NCI-H1436 treated with DMSO at 0.1 percent for 48 hours (cell line): ENCODE measurements at regions not wholly inside any gene's neighbourhood (a gene's known extent, or its start where the extent isn't known, plus 50 kb on each side); places are given as distances from the start of the nearest gene placed in this dataset.

Experiments
- DNase-seq: peaks from one replicate; lab custom pipeline; 2025; lab: John Stamatoyannopoulos, UW

DNA sequence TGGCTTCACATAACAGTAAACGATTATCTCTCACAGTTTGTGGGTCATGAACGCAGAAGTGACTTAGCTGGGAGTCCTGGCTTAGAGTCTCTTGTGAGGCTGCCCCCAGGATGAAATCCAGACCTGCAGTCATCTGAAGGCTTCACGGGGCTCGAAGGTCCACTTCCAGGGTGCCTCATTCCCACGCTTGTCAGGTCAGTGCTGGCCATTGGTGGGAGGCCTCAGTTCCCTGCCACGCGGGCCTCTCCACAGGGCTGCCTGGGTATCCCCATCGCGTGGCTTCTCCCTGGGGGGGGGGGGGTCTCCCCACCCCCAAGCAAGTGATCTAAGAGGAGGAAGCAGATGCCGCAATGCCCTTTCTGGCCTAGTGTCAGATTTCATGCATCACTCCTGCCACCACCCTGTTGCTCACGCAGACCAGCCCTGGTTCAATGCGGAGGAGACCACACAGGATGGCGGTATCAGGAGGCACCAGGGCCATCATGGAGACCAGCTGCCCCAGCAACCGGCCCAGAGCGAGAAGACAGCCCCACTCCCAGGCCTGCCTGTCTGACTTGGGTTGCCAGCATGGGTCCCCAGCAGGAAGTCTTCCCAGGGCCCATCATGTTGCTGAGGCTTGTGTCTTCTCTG is 77.3 kb upstream of the CDH5 start:
- DNase-seq = no peak

DNA sequence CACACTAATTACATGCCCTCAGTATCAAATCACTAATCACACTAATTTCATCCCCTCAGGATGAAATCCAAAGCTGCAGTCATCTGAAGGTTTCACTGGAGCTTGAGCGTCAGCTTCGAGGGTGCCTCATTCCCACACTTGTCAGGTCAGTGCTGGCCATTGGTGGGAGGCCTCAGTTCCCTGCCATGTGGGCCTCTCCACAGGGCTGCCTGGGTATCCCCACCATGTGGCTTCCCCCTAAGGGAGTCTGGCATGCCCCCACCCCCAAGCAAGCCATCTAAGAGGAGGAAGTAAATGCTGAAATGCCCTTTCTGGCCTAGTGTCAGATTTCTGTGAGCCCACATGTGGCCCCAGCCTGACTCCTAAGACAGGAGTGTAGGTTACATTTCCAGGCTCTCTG is 78.6 kb upstream of the CDH5 start:
- DNase-seq = no peak

DNA sequence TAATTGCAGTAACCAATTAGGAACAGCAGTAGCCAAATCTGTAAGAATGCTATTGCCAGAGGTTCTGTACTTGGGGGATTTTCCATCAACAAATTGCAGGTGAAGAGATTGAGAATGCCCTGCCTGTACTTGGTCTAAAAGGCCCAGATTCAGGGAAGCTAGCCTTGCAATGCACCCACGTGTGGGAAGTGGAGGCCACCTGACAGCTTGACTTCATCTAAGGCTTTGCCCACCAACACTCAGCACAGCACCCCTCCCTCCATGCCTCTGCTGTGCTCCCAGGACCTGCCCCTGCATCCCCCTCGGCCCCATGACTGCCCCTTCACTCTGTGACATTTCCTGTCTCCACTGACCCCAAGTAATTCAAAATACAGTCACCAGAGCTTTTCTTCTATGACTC is 79.1 kb upstream of the CDH5 start:
- no peak for DNase-seq

DNA sequence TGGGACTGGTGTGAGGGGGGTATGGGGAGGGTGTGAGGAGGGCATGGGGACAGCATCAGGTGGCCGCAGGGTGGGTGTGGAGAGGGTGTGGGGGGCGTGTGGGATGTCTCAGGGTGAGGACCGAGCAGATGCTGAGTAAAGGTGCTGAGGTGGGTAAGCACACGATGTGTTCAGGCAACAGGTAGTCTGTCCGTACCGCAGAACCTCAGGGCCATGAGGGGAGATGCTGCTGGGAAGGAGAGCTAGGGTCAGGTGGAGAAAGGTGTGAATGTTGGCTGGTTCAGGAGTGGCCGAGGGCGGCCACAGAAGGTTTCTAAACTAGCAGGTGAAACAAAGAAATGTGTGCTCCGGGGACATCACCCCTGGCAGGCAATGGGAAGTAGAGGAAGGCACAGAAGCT is 80.0 kb upstream of the CDH5 start:
- no peak for DNase-seq

DNA sequence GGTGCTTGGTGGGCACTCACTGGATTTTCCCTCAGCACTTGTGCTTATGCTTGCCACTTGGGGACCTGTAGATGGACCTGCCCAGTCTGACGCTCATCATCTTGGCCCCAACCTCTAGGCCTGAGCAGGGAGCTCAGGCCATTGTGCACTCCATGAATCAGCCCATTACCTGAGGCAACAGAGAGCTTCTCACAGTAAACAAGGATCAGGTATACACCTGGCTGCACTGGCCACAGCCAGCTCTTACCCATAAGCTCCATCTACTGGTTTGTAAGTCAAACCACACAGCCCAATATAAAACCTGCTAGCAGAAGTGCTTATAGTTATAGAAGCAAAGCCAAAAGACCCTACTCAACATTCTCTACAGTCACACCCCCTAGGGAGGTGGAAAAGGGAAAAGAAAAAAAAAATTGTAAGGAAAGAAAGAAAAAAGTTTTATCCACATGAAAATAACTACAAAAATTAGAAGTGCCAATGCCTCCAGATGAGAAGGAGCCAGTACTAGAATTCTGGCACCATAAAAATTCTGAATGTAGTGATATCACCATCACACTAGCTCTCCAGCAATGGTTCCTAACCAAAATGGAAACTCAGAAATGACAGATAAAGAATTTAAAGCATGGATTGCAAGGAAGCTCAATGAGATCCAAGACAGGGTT is 87.8 kb upstream of the CDH5 start:
- DNase-seq = no peak

DNA sequence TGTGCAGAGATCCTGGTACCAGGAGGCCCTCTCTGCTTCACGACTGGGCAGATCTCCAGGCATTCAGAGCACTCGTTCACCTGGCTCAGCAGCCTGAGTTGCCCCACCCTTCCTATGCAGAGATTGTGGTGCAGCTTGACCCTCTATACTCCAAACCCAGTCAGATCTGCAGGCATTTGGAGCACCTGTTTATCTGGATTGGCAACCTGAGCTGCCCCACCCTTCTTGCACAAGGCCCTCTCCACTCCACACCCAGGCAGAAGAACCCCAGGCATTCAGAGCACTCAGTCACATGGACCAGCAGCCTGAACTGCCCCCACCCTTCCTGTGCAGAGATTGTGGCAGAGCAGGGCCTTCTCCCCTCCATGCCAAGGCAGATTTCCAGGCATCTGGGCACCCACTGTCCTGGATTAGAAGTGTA is 88.4 kb upstream of the CDH5 start:
- DNase-seq = no peak

DNA sequence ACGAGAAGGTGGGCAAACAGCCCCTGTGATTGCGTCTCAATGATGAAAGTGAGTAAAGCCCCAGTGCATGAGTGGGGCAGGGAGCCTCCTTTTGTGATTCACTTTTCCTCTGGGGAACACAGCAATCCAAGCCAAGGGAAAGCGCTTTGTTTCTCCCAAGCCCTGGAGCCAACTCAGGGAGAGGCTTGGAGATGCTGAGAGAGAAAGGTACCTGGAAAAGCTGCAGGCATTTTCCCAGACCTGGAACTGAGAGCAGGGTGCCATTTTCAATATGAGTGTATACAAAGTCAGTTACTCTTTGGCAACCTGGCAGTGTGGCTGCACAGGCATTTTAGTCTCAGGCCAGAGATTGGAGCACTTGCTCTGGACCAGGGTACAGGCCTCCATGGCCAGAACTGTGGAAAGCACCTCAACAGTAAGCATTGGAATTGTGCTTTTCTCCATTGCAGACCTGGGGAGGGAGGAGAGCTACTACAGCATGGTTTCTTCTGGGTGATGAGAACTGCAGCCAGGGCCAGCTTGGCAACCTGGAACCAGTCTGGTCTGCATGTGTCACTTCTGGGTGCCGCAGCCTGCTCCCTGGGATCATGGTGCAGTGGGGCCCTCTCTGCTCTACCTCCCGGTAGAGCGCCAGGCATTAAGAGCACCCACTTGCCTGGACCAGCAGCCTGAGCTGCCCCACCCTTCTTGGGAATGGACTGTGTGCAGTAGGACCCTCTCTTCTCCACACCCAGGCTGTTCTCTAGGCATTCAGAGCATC is 89.0 kb upstream of the CDH5 start:
- no peak for DNase-seq

DNA sequence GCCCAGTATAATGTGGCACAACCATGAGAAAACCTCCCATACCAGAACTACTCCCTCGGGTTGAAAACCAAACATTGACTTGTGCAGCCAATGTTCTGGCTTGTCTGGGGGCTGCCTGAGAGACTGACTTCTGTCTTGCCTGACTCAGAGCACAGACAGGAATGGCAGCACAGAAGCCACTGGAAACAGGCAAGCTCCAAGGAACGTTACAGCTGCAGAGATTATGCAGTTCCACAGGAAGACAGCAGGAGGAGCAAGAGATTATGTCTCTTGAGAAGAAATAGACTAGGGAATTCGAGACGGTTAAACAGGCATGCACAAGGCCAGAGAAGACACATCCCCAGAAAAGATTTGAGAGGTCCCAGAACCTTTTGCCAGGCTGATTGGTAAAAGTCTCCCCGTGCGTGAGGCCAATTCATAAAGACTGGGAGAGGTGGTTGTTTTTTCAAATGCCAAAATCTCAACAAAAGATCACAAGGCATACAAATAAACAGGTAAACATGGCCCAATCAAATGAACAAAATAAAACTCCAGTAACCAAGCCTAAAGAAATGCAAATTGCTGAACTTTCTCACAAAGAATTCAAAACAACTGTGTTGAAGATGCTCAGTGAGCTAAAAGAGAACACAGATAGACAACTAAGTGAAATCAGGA is 90.6 kb upstream of the CDH5 start:
- no peak for DNase-seq

DNA sequence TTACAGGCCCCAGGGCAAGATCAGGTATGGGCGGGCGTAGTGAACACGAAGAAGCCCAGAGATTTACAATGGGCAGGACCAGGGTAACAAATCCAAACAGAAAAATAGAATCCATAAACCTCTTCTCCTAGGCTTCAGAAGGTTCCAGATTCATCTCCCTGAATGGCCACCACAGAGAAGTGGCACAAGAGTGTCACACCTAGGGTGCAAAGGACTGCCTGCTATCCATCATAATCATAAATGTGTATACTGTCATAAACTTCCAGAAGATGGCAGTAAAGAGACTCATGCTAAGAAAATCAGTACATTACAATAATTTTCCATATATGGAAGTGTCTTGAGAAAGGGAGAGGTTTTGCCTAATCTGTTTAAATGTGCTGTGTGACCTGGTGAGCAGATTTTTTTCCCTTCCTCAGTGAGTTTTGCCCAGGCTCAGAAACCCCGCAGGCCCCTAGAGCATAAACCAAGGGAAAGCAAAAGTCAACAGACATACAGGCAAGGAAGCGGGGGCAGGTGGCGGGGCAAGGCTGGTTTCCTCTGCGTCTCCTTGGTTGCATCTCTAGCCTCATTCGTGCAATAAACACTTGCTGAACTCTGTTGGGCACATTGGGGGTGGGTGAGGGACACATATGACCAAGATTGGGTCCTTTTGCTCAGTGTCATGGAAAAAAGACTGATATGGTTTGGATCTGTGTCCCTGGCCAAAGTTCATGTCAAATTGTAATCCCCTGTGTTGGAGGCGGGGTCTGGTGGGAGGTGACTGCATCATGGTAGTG is 92.0 kb upstream of the CDH5 start:
- DNase-seq = no peak

DNA sequence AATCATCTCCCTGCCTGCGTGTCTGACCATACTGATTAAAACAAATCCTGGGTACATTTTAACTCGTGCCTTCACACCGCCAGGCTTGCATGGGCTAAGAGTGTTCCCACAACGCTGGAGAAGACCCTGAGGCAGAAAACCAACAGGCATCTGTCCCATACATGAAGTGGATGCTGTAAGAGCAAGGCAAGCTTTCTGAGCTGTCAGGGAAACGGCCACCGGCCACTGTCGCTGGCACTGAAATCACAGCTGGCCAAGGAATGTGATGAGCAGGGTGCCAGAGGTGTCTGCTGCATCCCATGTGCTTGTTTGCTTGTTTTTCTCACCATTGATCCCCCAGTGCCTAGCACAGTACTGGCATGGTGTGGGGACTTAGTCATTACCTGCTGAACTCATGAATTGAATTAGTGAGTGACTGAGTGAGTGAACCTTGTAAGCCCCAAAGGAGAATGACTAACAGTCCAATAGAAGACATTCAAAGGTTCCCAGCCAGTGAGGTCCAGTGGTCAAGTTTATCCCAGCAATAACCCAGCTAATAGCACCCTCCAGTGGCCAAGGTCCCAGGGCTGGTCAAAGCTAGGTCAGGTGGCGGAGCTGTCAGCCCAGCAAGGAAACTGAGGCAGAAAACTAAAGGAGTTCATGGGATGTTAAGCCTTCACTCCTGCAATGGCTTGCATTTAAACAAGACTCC is 92.7 kb upstream of the CDH5 start:
- no peak for DNase-seq

DNA sequence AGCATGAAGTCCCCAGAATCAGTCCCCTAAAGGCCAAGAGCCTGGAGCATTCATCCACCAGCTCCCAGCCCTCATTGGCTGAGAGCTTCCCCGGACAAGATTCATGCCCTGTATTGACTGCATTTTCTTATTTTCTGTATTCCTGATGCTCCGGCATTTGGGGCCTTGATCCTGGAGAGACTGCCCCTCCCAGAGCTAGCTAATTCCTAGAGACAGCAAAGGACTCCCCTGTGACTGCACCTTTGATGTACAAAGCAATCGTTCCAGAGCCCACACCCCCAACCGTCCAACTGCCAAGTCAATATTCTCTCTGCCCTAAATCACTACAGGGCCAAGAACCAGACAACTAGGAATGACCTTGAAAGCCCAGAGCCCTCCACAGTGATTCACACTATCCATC is 93.4 kb upstream of the CDH5 start:
- DNase-seq = no peak

DNA sequence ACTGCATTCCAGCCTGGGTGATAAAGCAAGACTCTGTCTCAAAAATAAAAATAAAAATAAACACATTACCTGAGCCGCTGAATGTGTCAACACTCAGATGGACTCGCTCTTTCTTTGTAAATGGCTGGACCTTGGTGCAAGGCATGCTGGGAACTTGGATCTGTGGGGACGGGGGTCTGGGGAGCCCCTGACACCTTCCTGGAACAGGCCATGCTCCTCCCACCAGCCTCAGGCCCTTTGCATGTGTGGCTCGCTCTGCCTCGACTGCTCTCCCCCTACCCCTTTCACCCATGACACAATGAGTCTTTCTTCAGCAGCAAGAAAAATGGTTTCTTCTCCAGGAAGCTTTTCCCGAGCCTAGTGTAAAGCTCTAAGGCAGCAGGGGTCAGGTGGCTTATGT is 94.0 kb upstream of the CDH5 start:
- no peak for DNase-seq

DNA sequence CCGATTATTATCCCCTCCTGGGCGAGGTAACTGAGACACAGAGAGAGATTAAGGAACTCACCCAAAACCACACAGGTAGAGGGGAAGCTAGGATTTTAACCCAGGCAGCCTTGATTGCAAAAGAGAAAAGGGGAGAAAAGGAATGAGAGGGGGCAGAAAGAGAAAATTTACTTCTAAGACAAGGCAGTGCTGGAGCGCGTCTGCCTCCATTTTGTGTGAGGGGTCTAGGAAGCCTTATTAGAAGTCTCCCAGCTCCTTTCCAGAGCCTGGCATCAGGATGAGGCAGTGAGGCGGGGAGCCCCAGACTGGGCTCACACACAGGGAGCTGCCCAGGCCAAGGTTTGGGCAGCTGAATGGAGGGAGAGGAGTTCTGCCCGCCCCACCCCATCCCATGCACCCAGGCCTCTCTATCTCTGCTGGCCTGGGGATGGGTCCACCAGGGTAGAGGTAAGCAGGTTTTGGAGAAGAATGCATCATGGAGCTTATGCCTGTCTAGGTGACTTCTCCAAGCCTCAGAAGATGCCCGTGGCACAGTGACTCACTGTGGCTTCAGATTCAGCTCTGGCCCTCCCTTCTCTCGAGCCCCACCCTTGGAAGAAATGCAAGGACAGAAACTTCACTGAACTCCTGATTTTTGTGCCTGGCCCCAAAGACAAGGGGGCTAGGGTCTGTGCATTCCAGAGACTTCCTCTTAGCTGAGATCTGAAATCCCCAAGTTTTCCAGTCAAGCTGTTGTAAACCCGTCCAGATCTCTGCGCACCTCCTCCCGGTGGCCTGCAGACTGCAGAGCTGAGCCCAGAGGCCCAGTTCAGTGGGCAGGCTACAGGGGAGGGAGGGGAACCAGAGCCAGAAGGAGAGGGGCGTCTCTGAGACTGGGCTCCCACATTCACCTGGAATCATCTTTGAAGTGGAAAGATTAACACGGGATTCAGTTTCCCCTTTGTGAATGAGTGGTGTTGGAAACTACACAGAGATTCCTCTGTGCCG is 95.1 kb upstream of the CDH5 start:
- no peak for DNase-seq

DNA sequence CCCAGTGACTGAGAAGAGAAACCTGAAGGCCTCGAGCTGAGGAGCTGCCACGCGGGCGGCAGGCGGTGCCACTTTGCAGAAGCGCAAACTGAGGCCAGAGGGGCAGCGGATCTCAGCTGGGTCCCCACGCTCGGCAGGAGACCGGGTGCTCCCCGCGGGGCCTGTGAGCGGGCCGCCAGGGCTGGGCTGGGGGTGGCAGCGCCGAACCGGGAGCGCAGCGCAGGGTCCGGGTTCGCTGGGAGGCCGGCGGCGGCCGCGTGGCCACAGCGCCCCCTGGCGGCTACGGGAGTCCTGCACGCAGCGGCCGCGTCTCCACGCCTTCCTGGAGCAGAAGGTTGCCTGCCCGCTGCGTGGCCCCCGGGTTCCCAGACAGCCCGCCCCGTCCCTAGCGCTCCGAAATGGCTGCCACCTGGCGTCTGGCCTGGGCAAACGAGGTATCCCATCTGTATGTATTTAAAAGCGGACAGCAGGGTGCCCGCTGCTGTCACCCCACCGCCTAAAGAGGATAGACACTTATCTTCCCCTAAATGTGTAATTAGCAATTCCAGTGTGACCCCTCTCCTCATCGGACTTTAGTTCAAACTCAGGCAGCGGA is 96.1 kb upstream of the CDH5 start:
- DNase-seq = no peak

DNA sequence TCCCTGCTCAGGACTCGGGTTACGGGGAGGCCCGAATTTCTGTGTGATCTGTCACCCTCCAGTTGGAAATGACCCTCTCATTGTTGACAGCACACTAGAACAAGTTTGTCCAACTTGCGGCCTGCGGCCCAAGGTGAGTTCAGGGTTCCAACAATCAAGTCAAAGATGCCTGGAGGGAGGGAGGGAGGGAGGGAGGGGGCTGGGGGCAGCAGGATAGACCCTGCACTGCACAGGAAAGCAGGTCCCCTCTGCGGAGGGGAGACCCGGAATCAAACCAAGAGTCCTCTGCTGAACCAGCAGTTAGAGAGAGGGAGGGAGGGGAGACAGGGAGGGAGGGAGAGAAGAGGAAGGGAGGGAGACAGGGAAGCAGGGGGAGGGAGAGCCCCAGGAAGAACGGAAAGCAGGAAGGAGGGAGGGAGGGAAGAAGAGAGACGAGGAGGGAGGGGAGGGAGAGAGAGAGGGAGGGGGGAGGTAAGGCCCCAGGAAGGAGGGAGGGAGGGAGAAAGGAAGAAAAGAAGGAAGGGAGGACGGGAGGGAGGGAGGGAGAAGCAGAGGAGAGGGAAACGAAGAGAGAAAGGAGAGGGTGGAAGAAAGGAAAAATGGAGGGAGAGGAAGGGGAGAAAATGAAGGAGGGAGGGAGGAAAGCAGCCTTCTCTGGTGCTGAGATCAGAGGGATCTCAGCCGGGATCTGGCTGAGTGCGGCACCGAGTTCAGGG is 96.7 kb upstream of the CDH5 start:
- no peak for DNase-seq

DNA sequence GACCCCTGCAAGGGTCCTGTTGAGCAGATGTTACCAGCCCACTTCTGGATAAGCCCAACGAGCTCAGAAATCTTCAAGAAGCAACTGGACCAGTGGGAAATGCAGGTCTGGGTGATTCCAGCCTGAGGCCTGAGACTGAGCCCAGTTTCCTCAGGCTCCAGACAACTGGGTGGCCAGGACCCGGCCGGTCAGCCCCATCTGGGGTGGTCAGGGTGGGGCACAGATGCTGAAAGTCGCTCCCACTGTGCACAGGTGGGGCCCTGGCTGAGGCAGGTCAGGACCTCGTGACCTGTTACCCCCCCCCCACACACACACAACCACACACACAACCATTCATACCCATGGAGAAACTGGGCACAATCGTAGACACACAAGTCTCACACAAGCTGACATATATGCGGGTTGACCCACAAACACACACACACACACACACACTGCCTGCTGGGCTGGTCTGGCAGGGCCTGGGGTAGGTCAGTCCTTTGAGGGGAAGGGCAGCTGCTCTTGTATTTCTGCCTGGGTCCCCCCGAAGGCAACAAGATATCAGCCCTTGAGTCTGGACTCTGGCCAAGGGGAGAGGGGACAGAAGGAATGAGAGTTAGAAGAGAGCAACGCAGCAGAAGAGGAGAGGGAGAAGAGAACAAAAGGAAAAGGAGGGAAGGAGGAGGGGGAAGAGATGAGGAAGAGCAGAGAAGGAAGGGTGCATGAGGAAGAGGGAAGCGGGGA is 99.0 kb upstream of the CDH5 start:
- DNase-seq = no peak

DNA sequence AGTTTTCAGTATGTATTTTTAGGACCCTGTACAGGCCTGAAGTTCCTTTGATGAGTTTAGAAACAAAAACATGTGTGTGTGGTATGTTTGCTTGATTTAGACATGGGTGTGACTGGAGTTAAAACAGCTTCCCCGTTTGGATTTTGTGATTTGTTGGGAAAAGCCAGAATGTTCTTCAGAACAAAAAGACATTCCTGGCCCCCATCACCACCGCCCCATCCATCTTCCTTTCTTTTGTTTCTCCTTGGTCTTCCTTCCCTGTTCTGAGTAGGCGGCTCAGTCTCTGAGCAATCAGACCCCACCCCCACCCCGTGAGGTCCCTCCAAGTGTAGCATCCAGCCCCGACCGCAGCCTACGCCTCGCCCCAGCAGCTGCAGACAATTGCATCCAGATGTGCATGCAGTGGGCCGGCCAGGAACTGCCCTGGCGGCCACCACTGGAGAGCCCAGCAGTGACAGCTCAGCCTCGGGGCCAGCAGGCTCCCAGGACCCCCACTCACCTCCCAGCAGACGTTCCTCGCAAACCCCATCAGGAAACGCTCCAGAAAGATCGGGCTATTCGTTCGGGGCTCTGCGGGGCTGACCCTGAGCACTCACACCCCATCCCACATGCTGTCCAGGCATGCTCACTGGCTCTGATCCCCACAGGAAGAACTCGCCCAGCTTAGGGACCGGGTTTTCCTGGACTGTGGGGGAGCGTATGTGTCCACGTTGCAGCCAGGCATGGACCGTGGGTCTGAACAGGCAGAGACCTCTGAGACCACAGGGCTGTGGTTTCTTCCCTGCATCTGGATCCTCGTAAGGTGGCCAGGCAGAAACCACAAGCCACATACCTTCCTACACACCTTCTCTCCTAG is 99.8 kb upstream of the CDH5 start:
- no peak for DNase-seq
